Heart right ventricle (tissue), 16 donors: ENCODE measurements at regions not wholly inside any gene's neighbourhood (a gene's known extent, or its start where the extent isn't known, plus 50 kb on each side); places are given as distances from the start of the nearest gene placed in this dataset.

Experiments used
- ATAC-seq, 8 donors: fragments of 200-7000 bp; cut with Tn5 transposase; one replicate each; pipeline ENCODE4 v1.9.1; 2020; ENCODE audit warnings: mild to moderate bottlenecking in 8 of 8, moderate library complexity in 8 of 8, moderate number of reproducible peaks in 1 of 8
- DNase-seq, 2 donors: peaks; one replicate each; pipeline ENCODE4 v3.0.0-alpha.2; 2020
- H3K27ac ChIP-seq, 10 donors: fragments of 200-600 bp; sonication (generic) in 2 of 10; one replicate each; pipeline versions ENCODE4 v1.5.0 to v1.8.0; 2020 to 2022; ENCODE audit warnings: mild to moderate bottlenecking in 3 of 10
- H3K27me3 ChIP-seq, 7 donors: fragments of 200-600 bp; one replicate each; pipeline ENCODE4 v1.8.0; 2021 to 2022; ENCODE audit warnings: mild to moderate bottlenecking in 2 of 7
- H3K36me3 ChIP-seq, 9 donors: fragments of 200-600 bp; sonication (generic) in 1 of 9; one replicate each; pipeline versions ENCODE4 v1.5.0 to v1.8.0; 2020 to 2022; ENCODE audit warnings: mild to moderate bottlenecking in 2 of 9
- H3K4me1 ChIP-seq, 9 donors: fragments of 200-600 bp; sonication (generic) in 1 of 9; one replicate each; pipeline versions ENCODE4 v1.5.0 to v1.8.0; 2020 to 2022; ENCODE audit warnings: mild to moderate bottlenecking in 4 of 9
- H3K4me3 ChIP-seq, 10 donors: fragments of 200-600 bp; sonication (generic) in 2 of 10; one replicate each; pipeline versions ENCODE4 v1.5.0 to v1.8.0; 2020 to 2022; ENCODE audit warnings: mild to moderate bottlenecking in 7 of 10, moderate library complexity in 2 of 10
- H3K9me3 ChIP-seq, 11 donors: fragments of 200-600 bp in 10 of 11; sonication (generic) in 2 of 11; one replicate each; pipeline versions ENCODE4 v1.5.0 to v1.8.0; 2013 to 2022; ENCODE audit warnings: mild to moderate bottlenecking in 2 of 11, control low read depth in 1 of 11, moderate library complexity in 1 of 11
- CTCF ChIP-seq, 9 donors: fragments of 200-600 bp; sonication (generic) in 2 of 9; IDR thresholded peaks; one replicate each; pipeline versions ENCODE4 v1.5.0 to v1.8.0; 2021 to 2022; ENCODE audit warnings: antibody characterized with exemption in 9 of 9, mild to moderate bottlenecking in 5 of 9, moderate library complexity in 1 of 9
- WGBS, 2 donors: extraction: QIAGEN DNeasy Blood & Tissue Kit; methylation state at CpG; one replicate each; pipeline ENCODE4 v1.1.7; 2013; ENCODE audit warnings: inconsistent platforms in 1 of 2; 5-methylcytosine and 5-hydroxymethylcytosine counted together
- intact Hi-C, 10 donors: fragments of 100-400 bp; cut with DNase I; formaldehyde crosslinking; loops; one replicate each; pipeline versions ENCODE4 v1.11.1 to v1.14.2; 2022
- donor health status: Arrhythmogenic right ventricular cardiomyopathy.
- donor health status: ischemic (EF 13 %, LVEDD 7.1; RV severe dilation, severe dysfunction).
- donor health status: healthy with polysubstance abuse.
- donor health status: DM: no; HTN: yes; CAD: no.
- donor health status: DM: no; HTN: no; CAD: no.
- donor health status: ischemic (EF 25% LVEDD 6.9; RV normal size, moderate dysfunction).
- donor health status: ischemic (EF 25% LVEDD 5.7; RV mildly dilated, moderate dysfunction).
- donor health status: healthy.
- donor health status: DM: yes; HTN: yes; CAD: no.
- donor health status: Ischemic cardiomyopathy.
- donor health status: ischemic (EF 35%, LVEDD 5.7; RV mildly dilated, moderate dysfunction).
- donor health status: nonischemic (EF 11% LVEDD 7.7; RV severe dilation, severe dysfunction).
- donor health status: DM: yes; HTN: yes; CAD: no.
- donor health status: PGD.
- donor health status: ischemic (EF 29% LVEDD 5.4; RV normal size, mild dysfunction).
- donor health status: nonischemic (EF 23%, LVEDD 6.1; RV moderate dilation, normal function).

- Histone ChIP-seq H3K27me3 (peaks cover 0 to 65% (median 36%) of the 10 kb centered on the region in 7 donors), H3K36me3 (no peaks in the 10 kb centered on the region), H3K9me3 (no peaks in the 10 kb centered on the region), H3K27ac (no peak overlapping the region), H3K4me3 (no peak overlapping the region), H3K4me1 (no peaks in the 10 kb centered on the region)
- no peak for TF ChIP-seq CTCF (IDR thresholded peaks at IDR 0.05)
- intact Hi-C loops, result no loop called here
- DNase-seq (no peak), ATAC-seq (no peak)
- WGBS, 2 donors, result 74 to 81% methylated on average over 4 of the region's 4 CpGs
These were observed 83.2 kb downstream of the FOXD1 start for GRCh38 chr5:73365301-73365853.

GRCh38 chr5:73363911-73364730 lies 84.5 kb downstream of the FOXD1 start:
- H3K27ac ChIP-seq, result no peak overlapping the region
- TF ChIP-seq CTCF (IDR thresholded peaks at IDR 0.05), result no peak
- H3K36me3 ChIP-seq, result no peaks in the 10 kb centered on the region
- no peaks in the 10 kb centered on the region for H3K9me3 ChIP-seq
- ATAC-seq, result peak in 1 of 8 donors; percentile 35
- no peak overlapping the region for H3K4me3 ChIP-seq
- H3K27me3 ChIP-seq, result peaks cover 0 to 57% (median 26%) of the 10 kb centered on the region in 7 donors
- WGBS, 2 donors, result 64 to 70% methylated on average over 4 of the region's 4 CpGs
- intact Hi-C loops, result no loop called here
- no peaks in the 10 kb centered on the region for H3K4me1 ChIP-seq
- no peak for DNase-seq

GRCh38 chr5:73359395-73359794 lies 89.2 kb downstream of the FOXD1 start:
- peaks cover 0 to 71% (median 51%) of the 10 kb centered on the region in 7 donors for H3K27me3 ChIP-seq
- H3K9me3 ChIP-seq, result no peaks in the 10 kb centered on the region
- ATAC-seq, result no peak
- H3K4me3 ChIP-seq, result no peak overlapping the region
- H3K36me3 ChIP-seq, result no peaks in the 10 kb centered on the region
- intact Hi-C loops, result no loop called here
- TF ChIP-seq CTCF (IDR thresholded peaks at IDR 0.05), result no peak
- no peaks in the 10 kb centered on the region for H3K4me1 ChIP-seq
- 81 to 84% methylated on average over 1 of the region's 1 CpG for WGBS, 2 donors
- H3K27ac ChIP-seq, result no peak overlapping the region
- no peak for DNase-seq

GRCh38 chr5:73358366-73358765 lies 90.2 kb downstream of the FOXD1 start:
- no peaks in the 10 kb centered on the region for H3K4me1 ChIP-seq
- no peaks in the 10 kb centered on the region for H3K9me3 ChIP-seq
- 76 to 86% methylated on average over 3 of the region's 3 CpGs for WGBS, 2 donors
- H3K27ac ChIP-seq, result no peak overlapping the region
- no peak for TF ChIP-seq CTCF (IDR thresholded peaks at IDR 0.05)
- ATAC-seq, result no peak
- intact Hi-C loops, result no loop called here
- no peak overlapping the region for H3K4me3 ChIP-seq
- peaks cover 0 to 68% (median 52%) of the 10 kb centered on the region in 7 donors for H3K27me3 ChIP-seq
- no peak for DNase-seq
- H3K36me3 ChIP-seq, result no peaks in the 10 kb centered on the region
